ENCODE measurements at regions not wholly inside any gene's neighbourhood (a gene's known extent, or its start where the extent isn't known, plus 50 kb on each side); places are given as distances from the start of the nearest gene placed in this dataset.

DNA sequence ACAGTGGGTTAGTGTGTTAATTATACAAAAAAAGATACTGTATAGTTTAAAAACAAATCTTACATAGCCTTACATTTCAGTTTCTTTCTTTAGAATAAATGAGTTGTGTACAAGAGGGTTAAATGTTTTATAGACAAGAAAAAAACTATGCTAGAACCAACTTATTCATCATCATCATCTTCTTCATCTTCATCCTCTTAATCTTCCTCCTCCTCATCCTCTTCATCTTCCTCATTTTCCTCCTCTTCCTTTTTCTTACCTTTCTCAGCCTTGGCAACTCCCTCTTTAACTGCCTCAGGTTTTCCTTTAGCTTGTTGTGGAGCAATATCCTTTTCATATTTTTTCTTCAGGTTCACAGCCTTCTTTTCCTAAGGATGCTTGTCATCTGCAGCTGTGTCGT lies 53.7 kb downstream of the RPS12 start:
- DNase-seq, result no peak

- no peak for DNase-seq
Measured at GRCh38 chr6:132872923-132873322, 58.6 kb downstream of the RPS12 start.

- DNase-seq, result no peak
Measured at GRCh38 chr6:132877003-132877402, 62.6 kb downstream of the RPS12 start.

DNA sequence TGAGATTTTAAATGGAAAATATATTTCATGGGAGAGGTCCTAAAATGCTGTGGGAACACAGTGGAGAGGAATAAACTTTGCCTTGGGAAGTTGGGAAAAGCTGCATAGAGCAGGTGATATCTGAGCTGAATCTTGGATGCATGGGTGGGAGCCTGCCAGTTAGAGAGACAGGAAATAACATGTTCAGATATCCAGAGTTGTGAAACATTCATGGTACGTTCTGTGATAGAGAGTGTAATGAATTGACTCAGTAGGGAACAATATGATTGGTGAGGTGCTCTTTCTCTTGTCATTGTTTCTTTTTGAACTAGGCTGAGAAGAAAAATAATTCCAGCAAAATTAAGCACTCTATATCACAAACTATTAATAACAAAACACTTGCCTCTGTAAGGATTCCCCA lies 72.8 kb downstream of the RPS12 start:
- no peak for DNase-seq

DNA sequence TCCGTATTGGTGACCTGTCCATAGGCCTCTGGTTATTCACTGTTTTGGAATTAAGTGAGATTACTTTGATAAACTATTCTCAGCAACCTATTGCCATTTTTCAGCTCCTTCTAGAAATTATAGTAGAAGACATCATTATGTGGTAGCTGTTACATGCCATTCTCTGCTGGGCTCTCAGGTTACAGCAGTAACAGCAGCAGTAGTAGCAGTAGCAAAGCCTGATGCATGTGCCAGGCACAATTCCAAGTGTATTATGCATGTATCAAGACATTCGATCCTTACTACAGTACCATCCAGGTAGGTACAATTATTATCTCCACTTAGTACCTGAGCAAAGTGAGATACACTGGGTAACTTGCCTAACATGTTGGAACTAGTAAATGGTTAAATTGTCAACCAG lies 74.3 kb downstream of the RPS12 start:
- peak; percentile 53 for DNase-seq

GRCh38 chr6:132892929-132893771 lies 78.8 kb downstream of the RPS12 start:
- DNase-seq, result no peak

GRCh38 chr6:132893772-132894490 lies 79.6 kb downstream of the RPS12 start:
- DNase-seq, result no peak

- DNase-seq, result no peak
Measured at GRCh38 chr6:132898376-132898775, 84.0 kb downstream of the RPS12 start.

DNA sequence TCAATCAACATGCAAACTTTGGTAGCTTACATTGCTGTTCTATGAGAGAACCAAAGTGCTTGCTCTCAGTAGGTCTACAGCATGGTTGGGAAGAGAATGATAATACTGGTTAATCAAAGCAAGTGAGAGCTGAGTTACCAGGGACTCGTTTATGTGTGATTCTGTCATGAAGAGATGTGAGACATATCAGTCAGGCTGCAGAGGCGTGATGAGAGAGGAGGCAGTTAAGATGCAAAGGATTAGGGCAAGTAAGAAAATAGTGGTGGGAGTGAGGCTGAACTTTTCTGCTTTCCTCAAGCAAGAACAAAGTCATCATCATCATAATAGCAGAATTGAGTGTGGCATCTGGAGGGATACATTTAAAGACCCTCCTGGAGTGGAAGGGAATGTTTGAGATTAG lies 86.5 kb downstream of the RPS12 start:
- no peak for DNase-seq

- no peak for DNase-seq
Measured at GRCh38 chr6:132902901-132903300, 88.5 kb downstream of the RPS12 start.

- DNase-seq, result no peak
Measured at GRCh38 chr6:132907231-132907630, 92.9 kb downstream of the RPS12 start.

DNA sequence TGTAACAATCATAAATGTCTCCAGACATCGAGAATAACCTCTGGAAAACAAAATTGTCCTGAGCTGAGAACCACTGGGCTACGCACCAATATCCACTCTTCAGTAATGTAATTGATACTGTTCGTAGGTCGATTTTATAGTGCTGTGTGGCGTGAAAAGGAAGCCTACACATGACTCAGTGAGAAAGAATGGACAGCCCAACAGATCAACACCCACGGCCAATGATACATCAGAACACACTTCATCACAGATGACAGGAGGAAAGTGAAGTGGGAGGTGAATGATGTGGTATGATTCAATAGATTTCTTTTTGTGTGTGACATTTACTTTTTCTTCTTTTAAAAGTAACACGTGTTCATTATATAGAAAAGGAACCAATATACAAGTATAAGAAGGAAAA lies 93.5 kb downstream of the RPS12 start:
- no peak for DNase-seq

DNA sequence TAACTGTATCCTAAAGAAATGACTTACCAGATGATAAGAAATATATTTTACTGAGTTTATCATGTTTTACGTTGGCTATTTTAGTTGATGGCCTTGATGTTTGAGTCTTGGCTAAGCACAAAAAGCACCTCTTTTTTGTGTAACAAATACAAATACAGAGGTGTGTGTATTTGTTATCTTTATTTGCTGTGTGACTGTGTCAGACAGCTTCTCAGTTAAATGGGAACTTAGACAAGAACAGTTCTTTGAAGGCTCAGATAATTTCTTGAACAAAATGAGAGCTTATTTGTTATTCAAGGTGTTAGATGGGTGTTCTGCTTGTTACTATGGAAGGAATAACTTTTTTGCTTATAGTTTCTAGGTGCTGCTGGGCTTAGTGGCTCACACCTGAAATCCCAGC lies 95.4 kb downstream of the RPS12 start:
- DNase-seq, result no peak

- no peak for DNase-seq
Measured at GRCh38 chr6:132910759-132911158, 96.4 kb downstream of the RPS12 start.

DNA sequence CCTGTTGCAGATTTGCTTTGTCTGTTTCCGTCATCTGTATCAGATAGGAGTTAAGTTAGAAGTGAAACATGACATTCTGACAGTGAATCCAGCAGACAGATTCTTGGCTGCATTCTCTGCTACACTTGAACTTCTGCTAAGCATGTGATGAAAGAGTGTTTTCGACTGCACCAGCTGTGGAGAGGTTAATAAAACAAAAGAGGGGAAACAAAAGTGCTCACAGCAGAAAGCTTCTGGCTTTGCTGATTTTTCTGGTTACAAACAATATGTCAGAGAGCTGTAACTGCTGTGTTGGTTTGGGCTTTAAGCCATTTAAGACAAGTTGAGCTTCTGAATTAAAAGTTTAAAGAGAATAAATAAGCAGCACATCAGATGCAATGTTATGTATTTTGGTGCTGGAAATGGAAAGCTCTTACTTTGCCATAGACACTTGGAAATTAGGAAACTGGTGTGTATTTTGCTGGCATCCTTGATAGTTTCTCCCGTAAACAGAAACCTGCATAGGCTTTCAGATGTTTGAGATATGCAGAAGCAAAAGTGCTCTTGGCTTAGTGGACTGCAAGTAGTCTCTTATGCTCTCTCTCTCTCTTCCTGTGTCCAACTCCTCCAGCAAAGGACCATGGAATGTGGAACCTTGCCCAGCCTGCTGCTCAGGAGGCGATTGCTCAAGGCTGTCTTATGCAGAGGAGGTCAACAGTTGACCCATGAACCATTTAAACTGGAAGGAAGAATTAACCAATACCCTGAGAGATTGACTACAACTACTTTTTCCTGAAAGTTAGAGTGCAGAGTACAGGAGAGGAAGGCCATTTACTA lies 104.9 kb downstream of the RPS12 start:
- peak; percentile 20 for DNase-seq

- no peak for DNase-seq
Measured at GRCh38 chr6:132927713-132928112, 113.3 kb downstream of the RPS12 start.

- DNase-seq, result no peak
Measured at GRCh38 chr6:132929141-132929540, 114.8 kb downstream of the RPS12 start.

- DNase-seq, result no peak
Measured at GRCh38 chr6:132931313-132931712, 116.9 kb downstream of the RPS12 start.

GRCh38 chr6:132931936-132932514 lies 117.7 kb downstream of the RPS12 start:
- DNase-seq, result no peak

- no peak for DNase-seq
Measured at GRCh38 chr6:132932588-132932987, 118.2 kb downstream of the RPS12 start.

GRCh38 chr6:132933090-132933489 lies 118.7 kb downstream of the RPS12 start:
- no peak for DNase-seq

DNA sequence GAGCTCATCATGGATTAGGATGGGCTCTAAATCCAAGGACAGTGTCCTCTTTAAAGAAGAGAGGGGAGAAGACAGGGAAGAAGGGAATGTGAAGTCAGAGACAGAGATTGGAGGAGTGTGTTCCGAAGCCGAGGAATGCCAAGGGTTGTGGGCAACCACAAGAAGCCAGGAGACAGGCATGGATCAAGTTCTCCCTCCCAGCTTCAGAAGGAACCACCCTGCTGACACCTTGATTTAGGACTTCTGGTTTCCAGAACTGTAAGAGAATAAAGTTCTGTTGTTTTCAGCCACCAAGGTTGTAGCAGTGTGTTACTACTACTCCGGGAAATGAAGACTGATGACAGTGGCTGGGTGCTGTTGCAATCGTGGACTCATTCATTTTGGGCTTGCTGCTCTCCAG lies 120.1 kb downstream of the RPS12 start:
- no peak for DNase-seq

GRCh38 chr6:132936646-132937045 lies 122.3 kb downstream of the RPS12 start:
- DNase-seq, result no peak

All from NCI-H2171 treated with DMSO at 0.1 percent for 48 hours (cell line).